ENCODE measurements at regions not wholly inside any gene's neighbourhood (a gene's known extent, or its start where the extent isn't known, plus 50 kb on each side); places are given as distances from the start of the nearest gene placed in this dataset.
A peak's percentile ranks its signal among the peaks of the same experiment; 100 is the strongest.

DNA sequence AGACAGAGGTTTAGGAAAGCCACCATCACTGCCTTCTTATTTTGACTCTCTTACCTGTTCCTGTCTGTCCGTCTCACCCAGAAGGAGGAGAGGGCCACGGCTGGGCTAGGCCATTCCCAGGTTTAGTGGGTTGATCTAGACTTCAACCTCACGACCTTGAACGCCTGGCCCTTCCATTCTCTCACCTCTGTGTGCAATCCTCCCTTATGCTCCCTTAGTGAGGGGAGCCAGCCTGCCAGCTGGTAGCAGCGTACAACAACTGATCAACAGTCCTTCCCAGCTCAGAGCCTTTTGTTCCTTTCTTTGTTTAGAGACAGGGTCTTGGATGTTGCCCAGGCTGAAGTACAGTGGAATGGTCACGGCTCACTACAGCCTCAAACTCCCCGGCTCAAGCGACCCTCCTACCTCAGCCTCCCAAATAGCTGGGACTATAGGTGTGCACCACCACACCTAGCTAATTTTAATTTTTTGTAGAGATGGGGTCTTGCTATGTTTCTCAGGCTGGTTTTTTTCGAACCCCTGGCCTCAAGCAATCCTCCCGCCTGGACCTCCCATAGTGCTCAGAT lies 123.9 kb downstream of the ZNF664 start:
- no peak for DNase-seq

DNA sequence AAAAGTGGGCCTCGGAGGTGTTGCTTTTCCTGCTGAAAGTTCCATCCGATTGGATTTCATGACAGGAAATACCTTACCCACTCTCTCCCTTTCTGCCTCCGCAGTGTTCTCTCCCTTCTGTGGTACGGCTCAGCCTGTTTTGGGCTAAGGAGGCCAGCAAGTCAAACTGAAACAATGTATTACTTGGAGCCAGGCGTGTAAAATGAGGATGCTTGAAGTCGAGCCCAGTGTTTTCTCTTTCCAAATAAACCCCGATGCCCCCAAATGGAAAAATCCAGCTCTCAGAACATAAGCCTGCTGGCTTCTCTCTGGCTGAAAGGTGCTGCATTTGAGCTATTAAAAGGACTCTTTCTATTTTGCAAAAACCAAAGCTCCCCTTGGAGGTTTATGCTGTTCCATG lies 124.7 kb downstream of the ZNF664 start:
- DNase-seq: no peak

DNA sequence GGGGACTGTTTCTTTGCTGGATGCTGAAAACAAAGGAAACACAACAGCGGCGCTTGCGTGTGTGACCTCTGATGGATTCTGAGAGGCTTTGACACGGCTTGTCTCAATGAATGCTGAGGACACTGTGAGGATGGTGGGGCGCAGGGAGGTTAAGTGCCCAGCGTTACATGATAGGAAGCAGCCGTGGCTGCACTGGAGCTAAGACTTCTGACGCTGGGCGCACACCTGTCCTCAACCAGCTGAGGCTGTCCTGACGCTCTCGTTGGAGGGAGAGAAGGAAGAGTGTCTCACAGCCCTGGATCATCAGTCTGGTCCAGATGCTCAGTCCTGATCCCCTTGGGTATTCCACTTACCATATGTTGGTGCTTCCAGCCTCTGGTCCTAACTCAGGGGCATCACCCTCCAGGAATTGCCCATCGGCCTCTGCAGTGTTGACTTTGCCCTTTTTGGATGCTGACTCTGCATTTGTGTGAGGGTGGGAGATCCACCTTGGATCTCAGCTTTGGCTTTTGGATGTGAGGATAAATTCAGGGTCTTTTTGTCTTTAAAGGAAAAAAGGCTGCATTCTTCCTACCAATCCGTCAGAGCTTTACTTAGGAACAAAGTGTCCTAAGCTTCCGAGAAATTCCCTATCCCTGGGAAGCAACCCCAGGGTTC lies 125.2 kb downstream of the ZNF664 start:
- DNase-seq: no peak

DNA sequence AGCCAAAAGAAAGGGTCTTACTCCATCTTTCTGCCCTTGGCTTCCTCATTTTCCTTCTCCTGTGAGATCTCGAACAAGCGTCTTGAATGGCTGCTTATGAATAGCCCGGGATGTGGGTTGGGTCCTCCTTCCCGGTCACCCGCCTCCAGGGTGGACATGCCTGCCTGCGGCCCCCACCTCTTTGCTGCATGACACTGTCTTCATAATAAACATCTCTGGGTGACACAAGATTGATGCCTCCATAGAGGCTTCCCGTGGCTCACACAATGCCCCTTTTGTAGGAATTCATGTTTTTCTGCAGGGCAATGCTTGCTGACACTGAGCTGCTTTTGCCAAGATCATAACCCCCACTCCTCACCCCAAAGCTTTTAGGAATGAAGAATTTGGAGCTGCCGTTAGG lies 125.9 kb downstream of the ZNF664 start:
- DNase-seq: no peak

DNA sequence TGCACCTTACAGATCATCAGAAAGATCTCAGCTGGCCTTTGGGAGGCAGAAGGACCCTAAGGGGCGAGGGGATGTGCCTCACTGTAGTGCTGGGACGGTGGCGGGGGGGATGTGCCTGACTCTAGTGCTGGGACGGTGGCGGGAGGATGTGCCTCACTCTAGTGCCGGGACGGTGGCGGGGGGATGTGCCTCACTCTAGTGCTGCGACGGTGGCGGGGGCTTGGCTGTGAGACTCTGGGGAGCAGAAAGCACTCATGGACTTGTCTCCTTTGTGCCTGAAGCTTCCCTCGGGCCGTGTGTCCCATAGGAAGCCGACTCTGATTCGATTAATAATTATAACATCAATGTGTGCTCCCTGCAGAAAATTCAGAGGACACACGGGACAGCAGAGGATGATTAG lies 126.6 kb downstream of the ZNF664 start:
- no peak for DNase-seq

DNA sequence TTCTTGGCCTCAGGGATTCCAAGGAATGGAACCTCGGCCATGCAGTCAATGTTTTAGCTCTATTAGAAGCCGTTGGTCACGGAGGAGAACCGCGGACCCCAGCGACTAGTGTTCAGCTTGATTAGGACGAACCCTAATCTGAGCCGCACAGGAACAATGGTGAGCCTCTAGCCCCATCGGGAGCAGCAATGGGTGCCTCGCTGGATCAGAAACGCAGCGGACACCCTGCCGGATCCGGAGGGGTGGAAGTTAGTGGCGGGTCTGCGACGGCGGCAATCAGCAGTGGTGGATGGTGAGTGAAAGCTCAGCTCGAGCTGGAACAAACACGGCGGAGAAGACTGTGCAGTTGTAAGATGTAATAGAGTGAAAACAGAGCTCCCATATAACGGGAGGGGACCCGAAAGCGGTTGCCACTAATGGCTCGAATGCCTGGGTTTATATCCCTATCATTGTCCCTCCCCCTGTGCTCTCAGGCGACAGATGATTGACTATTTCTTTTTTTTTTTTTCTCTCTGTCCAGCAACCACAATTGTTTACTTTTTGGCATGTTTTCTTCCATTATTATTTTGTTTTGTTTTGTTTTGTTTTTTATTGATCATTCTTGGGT lies 127.7 kb downstream of the ZNF664 start:
- no peak for DNase-seq

DNA sequence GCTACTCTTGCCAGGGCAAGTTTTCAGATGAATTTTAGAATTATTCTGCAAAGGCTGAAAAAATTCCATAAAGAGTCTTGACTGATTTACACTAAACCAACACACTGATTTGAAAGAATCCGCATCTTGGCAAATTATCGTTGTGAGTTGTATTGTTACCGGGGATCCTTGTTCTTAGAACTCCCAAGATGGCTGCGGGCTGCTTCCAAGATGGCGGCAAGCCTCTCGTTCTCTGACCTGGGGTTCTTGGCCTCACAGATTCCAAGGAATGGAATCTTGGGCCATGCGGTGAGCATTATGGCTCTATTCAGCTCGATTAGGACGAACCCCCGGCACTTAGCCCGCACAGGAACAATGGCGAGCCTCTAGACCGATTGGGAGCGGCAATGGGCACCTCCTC lies 132.5 kb downstream of the ZNF664 start:
- no peak for DNase-seq

DNA sequence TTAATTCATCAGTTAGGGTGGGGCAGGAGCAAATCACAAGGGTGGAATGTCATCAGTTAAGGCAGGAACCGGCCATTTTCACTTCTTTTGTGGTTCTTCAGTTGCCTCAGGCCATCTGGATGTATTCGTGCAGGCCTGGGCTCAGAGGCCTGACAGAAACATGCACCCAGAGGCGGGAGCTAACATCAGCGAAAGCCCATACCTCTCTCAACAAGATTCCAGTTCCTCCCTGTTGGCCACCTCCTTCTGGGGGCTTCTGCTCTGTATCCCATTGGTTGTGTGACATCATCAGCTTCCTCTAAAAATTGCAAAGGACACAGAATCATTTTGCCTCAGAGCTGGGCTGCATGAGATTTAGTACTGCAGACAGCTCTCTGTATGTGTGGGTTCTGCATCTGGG lies 134.3 kb downstream of the ZNF664 start:
- no peak for DNase-seq

DNA sequence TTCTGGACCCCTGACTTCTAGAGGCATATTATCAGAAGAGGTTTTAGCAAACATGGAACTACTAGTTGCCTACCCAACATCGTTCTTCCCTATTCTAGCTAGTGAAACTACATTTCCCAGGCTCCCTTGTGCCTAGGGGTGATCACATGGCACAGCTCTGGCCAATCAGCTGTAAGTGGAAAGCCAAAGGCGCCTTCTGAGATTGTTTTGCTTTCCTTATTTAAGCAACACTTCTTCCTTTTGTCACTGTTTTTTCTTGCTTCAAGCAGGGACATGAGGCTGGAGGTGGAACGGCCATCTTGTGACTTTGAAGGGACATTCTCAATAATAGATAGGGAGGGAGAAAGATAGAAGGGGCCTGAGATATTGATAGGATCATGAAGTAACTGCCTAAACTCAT lies 136.7 kb downstream of the ZNF664 start:
- DNase-seq: no peak

DNA sequence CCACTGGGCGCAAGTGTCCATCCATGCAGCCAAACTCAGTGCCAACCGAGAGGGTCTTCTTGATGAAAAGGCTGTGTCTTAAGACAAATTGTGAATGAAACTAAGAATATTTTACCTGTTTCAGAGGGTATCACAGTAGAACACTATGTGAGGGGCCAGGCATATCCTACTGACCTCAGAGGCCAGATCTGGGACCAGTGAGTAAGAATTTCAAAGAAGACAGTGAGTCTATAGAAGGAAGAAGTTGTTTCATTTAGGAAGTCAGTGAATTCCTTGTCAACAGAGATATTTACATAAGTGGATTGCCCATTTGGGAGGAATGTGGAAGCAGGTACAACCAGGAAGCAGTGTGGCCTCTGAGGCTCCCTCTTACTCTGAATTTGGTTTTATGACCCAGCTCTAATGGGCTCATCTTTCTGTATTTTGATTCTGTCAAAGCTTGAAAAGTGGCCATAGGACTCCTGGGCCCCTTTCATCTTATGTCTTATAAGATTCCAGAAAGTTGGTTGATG lies 137.4 kb downstream of the ZNF664 start:
- DNase-seq: no peak

DNA sequence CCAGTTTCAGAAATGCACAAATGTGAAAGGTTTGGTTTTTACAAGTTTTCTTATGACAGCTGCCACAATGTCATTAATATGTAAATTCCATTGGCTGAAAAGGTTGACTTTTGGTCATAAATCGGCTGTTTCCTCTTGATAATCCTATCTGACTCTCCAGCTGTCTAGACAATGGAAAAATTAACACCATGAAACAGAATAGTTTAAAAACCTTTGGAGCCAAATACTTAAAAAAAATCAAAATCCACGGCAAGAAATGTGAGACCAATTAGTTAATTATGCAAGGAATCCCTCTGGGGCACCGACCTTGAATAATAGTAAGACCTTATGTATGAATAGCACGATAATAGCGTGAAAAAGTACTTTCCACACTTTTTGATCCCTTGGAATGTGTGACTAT lies 138.0 kb downstream of the ZNF664 start:
- DNase-seq: no peak

DNA sequence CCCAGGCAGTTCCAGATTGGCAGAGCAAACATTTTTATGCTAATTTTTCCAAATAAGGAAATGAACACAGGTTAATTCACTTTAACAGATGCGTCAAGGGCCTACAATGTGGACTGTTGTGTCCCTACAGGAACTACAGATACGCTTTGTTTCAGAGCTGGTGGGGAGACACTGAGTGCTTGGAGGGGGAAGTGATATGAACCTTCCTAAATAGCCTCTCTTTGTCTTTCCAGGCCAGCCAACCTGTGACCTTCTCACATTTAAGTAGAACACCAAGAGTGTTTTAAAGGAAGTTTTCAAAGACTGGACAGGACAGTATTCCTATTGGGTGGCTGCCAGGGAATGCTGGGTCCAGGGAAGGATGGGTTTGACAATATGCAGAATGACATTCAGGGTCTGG lies 141.3 kb downstream of the ZNF664 start:
- no peak for DNase-seq

DNA sequence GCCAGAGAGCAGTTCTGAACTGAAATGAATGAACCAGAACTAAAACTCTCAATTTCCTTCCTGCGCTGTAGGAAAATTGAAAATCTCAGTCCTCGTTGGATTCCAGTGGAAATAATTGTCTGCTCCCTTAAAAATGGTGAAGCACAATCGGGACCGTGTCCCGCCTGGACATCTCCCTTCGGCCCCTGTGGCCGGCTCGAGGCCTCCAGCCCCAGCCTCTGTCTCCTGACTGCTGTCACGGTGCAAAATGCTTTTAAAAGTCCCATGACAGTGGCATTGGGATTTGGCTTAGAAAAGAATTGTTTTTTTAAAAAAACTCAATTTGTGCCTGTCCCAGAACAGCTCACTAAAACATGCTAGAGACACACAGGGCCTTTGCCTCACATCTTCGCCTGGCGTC lies 142.5 kb downstream of the ZNF664 start:
- no peak for DNase-seq

DNA sequence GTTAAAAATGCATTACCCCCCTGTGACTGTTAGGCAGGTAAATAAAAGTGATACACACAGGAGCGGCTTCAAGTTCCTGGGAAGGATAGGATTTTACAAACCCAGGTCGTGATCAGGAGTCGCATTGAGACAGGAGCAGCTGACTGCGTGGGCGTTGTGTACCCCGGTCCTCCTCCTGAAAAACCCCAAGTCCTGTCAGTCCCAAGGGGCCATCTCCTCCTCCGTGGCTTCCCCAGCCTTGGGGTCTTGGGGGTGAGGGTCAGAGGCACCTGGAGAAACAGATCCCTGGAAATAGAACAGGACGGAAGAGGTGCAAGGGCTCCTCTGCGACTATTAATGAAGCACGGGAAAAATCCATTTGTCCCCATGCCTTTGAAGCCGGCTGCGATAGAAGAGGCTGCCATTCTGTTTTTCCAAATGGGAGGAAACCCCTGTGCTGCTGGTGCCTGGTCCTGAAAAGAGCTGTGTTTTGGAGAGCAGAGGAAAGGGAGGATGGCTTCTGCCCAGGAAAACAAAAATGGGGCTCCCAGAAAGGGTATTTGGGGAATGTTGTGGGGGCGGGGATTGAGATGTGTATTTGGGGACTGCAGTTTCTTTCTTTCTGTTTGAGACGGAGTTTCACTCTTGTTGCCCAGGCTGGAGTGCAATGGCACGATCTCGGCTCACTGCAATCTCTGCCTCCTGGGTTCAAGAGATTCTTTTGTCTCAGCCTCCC lies 143.1 kb downstream of the ZNF664 start:
- DNase-seq: no peak

DNA sequence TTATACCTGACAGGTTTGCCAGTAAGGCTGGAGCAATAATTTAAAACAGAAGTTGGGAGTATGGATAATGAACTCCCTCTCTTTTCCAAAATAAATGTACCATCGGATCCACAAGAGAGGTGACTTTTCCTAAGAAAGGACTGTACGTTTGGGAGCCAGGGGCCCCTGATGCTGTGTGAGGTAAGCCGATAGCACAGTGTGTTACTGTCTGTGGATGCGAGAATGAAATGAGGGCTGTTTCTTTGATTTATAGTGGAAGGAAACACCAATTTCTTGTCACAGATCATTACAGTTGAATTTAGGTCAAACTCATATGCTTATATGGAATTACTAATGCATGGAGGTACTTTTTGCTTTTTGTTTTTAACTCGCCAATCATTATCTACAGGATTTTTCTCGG lies 147.7 kb downstream of the ZNF664 start:
- no peak for DNase-seq

DNA sequence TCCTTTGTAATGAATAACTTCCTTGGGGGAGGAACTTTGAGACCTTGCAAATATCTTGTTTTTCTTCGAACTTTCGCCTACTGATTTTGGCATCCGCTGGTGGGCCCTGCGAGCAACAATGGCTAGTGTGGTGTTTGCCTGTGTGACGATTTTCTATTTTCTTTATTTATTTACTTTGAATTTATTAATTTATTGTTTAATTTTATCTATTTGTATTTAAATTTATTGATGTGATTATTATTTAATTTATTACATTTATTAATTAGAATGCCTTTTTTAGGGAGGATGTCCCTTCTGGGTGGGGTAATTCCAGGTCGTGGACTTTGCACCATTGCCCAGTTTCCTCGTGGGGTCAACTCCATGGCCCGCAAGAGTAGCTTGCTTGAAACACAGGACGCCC lies 149.7 kb downstream of the ZNF664 start:
- no peak for DNase-seq

DNA sequence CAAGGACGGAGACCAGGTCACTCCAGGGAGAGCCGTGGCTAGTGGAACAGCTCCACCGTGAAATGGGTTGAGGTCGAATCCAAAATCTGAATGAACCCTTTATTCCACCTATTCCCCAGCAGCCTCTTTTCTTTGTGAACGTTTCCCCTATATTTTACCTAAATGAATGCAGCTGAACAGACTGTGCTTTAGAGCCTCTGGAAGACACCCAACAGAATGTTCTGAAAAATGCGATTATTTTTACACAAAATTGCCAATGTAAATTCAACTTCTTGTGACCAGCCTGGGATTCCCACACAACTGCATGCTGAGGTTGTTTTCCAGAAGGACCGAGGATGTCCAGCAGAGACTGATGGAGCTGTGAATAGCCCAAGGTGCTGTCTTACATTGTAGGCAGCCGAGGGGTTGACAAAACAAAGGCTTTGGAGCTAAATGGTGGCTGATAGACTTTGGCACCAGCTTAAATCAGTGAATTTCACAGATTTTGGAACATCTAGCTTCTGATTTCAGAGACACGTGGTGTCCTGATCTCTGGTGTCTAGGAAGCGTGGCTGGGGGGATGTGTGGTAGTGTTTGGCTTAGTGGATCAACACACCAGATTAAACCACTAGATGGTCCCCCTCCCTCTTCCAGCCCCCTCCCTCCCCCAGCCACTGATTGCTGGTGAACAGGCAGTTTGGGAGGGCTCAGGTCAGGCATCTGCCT lies 150.4 kb downstream of the ZNF664 start:
- no peak for DNase-seq

DNA sequence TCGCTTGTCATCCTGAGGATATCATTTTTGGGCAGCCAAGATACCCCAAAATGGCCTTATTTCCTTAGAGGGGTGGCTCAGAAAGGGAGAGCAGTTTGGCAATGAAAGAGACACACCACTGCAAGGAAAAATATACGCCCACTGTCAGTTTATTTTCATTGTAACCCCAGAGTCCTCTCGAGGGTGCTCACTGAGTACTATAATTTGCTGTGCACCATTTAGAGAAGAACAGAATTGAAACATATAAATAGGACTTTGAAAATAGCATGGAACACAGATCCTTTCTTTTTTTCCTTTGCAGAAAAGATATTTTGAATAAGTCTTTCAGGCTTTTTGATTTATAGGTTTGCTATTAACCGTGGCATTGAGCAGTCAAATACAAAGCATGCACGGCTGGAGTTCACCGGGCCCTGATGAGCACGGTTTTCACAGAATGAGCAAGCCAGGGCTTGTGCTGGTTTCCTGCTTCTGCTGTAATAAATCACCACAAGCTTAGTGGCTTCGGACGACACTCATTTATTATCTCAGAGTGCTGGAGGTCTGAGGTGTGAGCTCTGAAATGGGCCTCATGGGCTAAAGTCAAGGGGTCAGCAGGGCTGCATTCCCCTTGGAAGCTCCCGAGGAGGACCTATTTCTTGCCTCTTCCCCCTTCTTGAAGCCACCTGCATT lies 152.3 kb downstream of the ZNF664 start:
- peak; percentile 87 for DNase-seq

DNA sequence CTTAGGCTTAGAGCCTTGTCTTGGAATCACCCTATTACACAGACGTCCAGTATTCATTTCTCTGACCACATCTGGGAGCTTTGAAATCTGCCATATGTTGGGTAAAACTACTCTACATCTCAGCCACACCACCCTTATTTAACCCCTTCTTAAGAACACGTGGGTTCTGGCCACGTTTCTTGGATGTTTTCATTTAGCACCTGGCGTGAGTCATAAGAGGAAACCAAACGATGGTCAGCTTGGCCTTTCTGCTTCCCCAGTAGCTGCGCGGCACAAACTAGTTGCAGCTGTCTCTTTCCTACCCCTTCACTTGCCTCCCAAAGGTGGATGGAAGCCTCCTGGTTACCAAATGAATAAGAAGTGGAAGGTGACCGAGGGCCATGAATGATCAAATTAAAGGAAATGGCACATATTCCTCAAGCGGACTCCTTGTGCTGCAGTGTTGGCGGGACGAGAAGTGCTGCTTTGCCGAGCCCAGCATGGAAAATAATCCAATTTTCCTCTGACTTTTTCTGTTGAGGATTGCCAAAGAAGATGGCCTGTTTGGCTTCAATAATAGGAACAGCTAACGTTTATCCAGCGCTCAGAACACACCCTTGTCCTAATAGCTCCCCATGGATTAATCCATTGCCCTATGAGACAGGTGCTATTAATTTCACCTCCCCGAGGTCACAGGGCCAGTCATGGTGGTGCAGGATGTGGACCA lies 154.1 kb downstream of the ZNF664 start:
- no peak for DNase-seq

DNA sequence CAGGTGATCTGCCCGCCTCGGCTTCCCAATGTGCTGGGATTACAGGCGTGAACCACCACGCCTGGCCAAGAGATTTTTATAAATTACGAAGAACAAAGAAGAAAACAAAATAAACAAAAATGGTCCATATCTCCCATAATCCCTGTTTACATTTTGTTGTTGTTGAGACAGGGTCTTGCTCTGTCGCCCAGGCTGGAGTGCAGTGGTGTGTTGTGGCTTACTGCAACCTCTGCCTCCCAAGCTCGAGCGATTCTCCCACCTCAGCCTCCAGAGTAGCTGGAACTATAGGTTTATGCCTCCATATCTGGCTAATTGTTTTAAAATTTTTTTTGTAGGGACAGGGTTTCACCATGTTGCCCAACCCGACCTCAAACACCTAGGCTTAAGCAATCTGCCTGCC lies 156.1 kb downstream of the ZNF664 start:
- DNase-seq: no peak

DNA sequence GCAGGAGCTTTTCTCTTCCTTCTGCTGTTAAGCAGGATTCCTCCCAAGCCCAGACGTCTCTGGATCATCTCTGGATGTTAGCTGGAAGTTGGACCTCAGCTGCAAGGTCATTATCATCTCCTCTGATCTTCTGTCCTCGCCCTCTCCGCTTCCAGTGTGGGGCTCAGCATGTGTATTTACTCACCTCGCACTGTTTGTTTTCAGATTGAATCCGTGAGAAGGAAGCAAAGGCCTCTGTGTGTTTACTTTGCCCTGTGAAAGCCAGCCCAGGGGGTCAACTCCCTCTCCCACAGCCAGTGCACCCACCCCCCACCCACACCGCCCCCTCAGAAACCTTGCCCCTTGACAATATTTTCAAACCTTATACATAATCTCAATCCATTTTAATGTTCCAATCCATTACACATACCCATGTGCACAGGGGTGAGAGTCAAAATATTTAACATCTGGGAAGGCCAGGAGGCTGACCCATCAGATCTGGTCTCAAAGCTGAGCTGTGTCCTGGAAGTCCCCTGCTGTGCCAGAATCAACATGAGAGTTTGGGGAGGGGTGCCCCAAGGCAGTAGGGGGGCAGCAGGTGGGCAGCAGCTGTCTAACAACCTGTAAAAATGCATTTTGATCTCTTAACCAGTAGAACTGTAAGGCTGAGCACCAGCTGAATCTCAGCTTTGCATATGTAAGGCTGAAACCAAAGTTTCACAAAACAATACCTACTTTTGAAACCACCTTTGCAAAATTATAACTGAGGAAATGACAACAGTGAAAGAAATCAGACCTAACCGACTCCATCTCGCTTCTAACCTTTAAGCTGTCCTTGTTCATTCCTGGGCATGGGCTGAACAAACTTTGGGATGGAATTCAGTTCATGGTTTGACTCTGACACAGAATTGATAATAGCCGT lies 157.9 kb downstream of the ZNF664 start:
- DNase-seq: peak; percentile 58

Measured in NCI-H2081 treated with DMSO at 0.1 percent for 48 hours (cell line).